Heart right ventricle (tissue), 16 donors: ENCODE measurements at regions not wholly inside any gene's neighbourhood (a gene's known extent, or its start where the extent isn't known, plus 50 kb on each side); places are given as distances from the start of the nearest gene placed in this dataset.

Experiments used
- ATAC-seq, 8 donors: fragments of 200-7000 bp; cut with Tn5 transposase; one replicate each; pipeline ENCODE4 v1.9.1; 2020; ENCODE audit warnings: mild to moderate bottlenecking in 8 of 8, moderate library complexity in 8 of 8, moderate number of reproducible peaks in 1 of 8
- DNase-seq, 2 donors: peaks; one replicate each; pipeline ENCODE4 v3.0.0-alpha.2; 2020
- H3K27ac ChIP-seq, 10 donors: fragments of 200-600 bp; sonication (generic) in 2 of 10; one replicate each; pipeline versions ENCODE4 v1.5.0 to v1.8.0; 2020 to 2022; ENCODE audit warnings: mild to moderate bottlenecking in 3 of 10
- H3K27me3 ChIP-seq, 7 donors: fragments of 200-600 bp; one replicate each; pipeline ENCODE4 v1.8.0; 2021 to 2022; ENCODE audit warnings: mild to moderate bottlenecking in 2 of 7
- H3K36me3 ChIP-seq, 9 donors: fragments of 200-600 bp; sonication (generic) in 1 of 9; one replicate each; pipeline versions ENCODE4 v1.5.0 to v1.8.0; 2020 to 2022; ENCODE audit warnings: mild to moderate bottlenecking in 2 of 9
- H3K4me1 ChIP-seq, 9 donors: fragments of 200-600 bp; sonication (generic) in 1 of 9; one replicate each; pipeline versions ENCODE4 v1.5.0 to v1.8.0; 2020 to 2022; ENCODE audit warnings: mild to moderate bottlenecking in 4 of 9
- H3K4me3 ChIP-seq, 10 donors: fragments of 200-600 bp; sonication (generic) in 2 of 10; one replicate each; pipeline versions ENCODE4 v1.5.0 to v1.8.0; 2020 to 2022; ENCODE audit warnings: mild to moderate bottlenecking in 7 of 10, moderate library complexity in 2 of 10
- H3K9me3 ChIP-seq, 11 donors: fragments of 200-600 bp in 10 of 11; sonication (generic) in 2 of 11; one replicate each; pipeline versions ENCODE4 v1.5.0 to v1.8.0; 2013 to 2022; ENCODE audit warnings: mild to moderate bottlenecking in 2 of 11, control low read depth in 1 of 11, moderate library complexity in 1 of 11
- CTCF ChIP-seq, 9 donors: fragments of 200-600 bp; sonication (generic) in 2 of 9; IDR thresholded peaks; one replicate each; pipeline versions ENCODE4 v1.5.0 to v1.8.0; 2021 to 2022; ENCODE audit warnings: antibody characterized with exemption in 9 of 9, mild to moderate bottlenecking in 5 of 9, moderate library complexity in 1 of 9
- WGBS, 2 donors: extraction: QIAGEN DNeasy Blood & Tissue Kit; methylation state at CpG; one replicate each; pipeline ENCODE4 v1.1.7; 2013; ENCODE audit warnings: inconsistent platforms in 1 of 2; 5-methylcytosine and 5-hydroxymethylcytosine counted together
- intact Hi-C, 10 donors: fragments of 100-400 bp; cut with DNase I; formaldehyde crosslinking; loops; one replicate each; pipeline versions ENCODE4 v1.11.1 to v1.14.2; 2022
- donor health status: Arrhythmogenic right ventricular cardiomyopathy.
- donor health status: ischemic (EF 13 %, LVEDD 7.1; RV severe dilation, severe dysfunction).
- donor health status: healthy with polysubstance abuse.
- donor health status: DM: no; HTN: yes; CAD: no.
- donor health status: DM: no; HTN: no; CAD: no.
- donor health status: ischemic (EF 25% LVEDD 6.9; RV normal size, moderate dysfunction).
- donor health status: ischemic (EF 25% LVEDD 5.7; RV mildly dilated, moderate dysfunction).
- donor health status: healthy.
- donor health status: DM: yes; HTN: yes; CAD: no.
- donor health status: Ischemic cardiomyopathy.
- donor health status: ischemic (EF 35%, LVEDD 5.7; RV mildly dilated, moderate dysfunction).
- donor health status: nonischemic (EF 11% LVEDD 7.7; RV severe dilation, severe dysfunction).
- donor health status: DM: yes; HTN: yes; CAD: no.
- donor health status: PGD.
- donor health status: ischemic (EF 29% LVEDD 5.4; RV normal size, mild dysfunction).
- donor health status: nonischemic (EF 23%, LVEDD 6.1; RV moderate dilation, normal function).

GRCh38 chr6:77373955-77374354, 89.3 kb downstream of the HTR1B start:
- intact Hi-C loops, result no loop called here
- ATAC-seq (no peak), DNase-seq (no peak)
- no peak for TF ChIP-seq CTCF (IDR thresholded peaks at IDR 0.05)
- Histone ChIP-seq H3K9me3 (peaks cover 0 to 7% (median 0%) of the 10 kb centered on the region in 11 donors), H3K4me1 (peaks cover 0 to 13% (median 0%) of the 10 kb centered on the region in 9 donors), H3K36me3 (no peaks in the 10 kb centered on the region), H3K27me3 (no peaks in the 10 kb centered on the region), H3K4me3 (no peak overlapping the region), H3K27ac (no peak overlapping the region)
- WGBS, 2 donors, result 37 to 42% methylated on average over 3 of the region's 3 CpGs

- ATAC-seq, result no peak
- intact Hi-C loops, result no loop called here
These were observed 91.5 kb downstream of the HTR1B start for GRCh38 chr6:77371748-77372147.

GRCh38 chr6:77368660-77369313, 94.5 kb downstream of the HTR1B start:
- peak overlapping the region; percentile 23 to 64 (median 48) for H3K4me3 ChIP-seq
- intact Hi-C loops, result no loop called here

More at GRCh38 chr6:77371748-77372147, 91.5 kb downstream of the HTR1B start:
- no peak overlapping the region for H3K4me3 ChIP-seq
- H3K4me1 ChIP-seq, result peaks cover 0 to 13% (median 0%) of the 10 kb centered on the region in 9 donors
- no peaks in the 10 kb centered on the region for H3K27me3 ChIP-seq
- no peak for TF ChIP-seq CTCF (IDR thresholded peaks at IDR 0.05)
- no peak for DNase-seq
- 73 to 83% methylated on average over 5 of the region's 5 CpGs for WGBS, 2 donors
- H3K36me3 ChIP-seq, result no peaks in the 10 kb centered on the region
- no peaks in the 10 kb centered on the region for H3K9me3 ChIP-seq
- H3K27ac ChIP-seq, result no peak overlapping the region

GRCh38 chr6:77366798-77367197, 96.5 kb downstream of the HTR1B start:
- DNase-seq (no peak), ATAC-seq (no peak)
- Histone ChIP-seq H3K27ac (no peak overlapping the region), H3K4me3 (no peak overlapping the region), H3K4me1 (peaks cover 0 to 10% (median 0%) of the 10 kb centered on the region in 9 donors), H3K36me3 (no peaks in the 10 kb centered on the region), H3K27me3 (no peaks in the 10 kb centered on the region), H3K9me3 (peaks cover 0 to 10% (median 4%) of the 10 kb centered on the region in 11 donors)
- intact Hi-C loops, result no loop called here
- TF ChIP-seq CTCF (IDR thresholded peaks at IDR 0.05), result no peak
- WGBS, 2 donors, result 71 to 77% methylated on average over 2 of the region's 2 CpGs

More at GRCh38 chr6:77368660-77369313, 94.5 kb downstream of the HTR1B start:
- peak in 7 of 8 donors; percentile 68 to 93 (median 90) for ATAC-seq
- Histone ChIP-seq H3K9me3 (no peaks in the 10 kb centered on the region), H3K36me3 (no peaks in the 10 kb centered on the region), H3K27ac (peak overlapping the region in 4 of 10 donors; percentile 32 to 70 (median 56)), H3K4me1 (peaks cover 0 to 10% (median 0%) of the 10 kb centered on the region in 9 donors), H3K27me3 (no peaks in the 10 kb centered on the region)
- no peak for TF ChIP-seq CTCF (IDR thresholded peaks at IDR 0.05)
- DNase-seq, result peak; percentile 18 to 41
- 30 to 40% methylated on average over 20 of the region's 20 CpGs for WGBS, 2 donors
